Esophagus squamous epithelium (tissue), 5 donors: ENCODE measurements at regions not wholly inside any gene's neighbourhood (a gene's known extent, or its start where the extent isn't known, plus 50 kb on each side); places are given as distances from the start of the nearest gene placed in this dataset.
"Not testable (repeated sequence)": the region's sequence is repeated elsewhere in the genome, so short reads cannot be mapped to it uniquely, and the experiment has no call there.

ENCODE experiments used
- DNase-seq: peaks from one replicate; lab custom pipeline; 2025; lab: John Stamatoyannopoulos, UW
- H3K27ac ChIP-seq, 4 donors: fragments of 200-600 bp; sonication (generic); one replicate each; pipeline ENCODE4 v1.5.1; 2016 to 2019; ENCODE audit warnings: mild to moderate bottlenecking in 1 of 4
- H3K27me3 ChIP-seq, 4 donors: fragments of 200-600 bp; sonication (generic); 1 replicate in 3 of 4; 2 replicates in 1 of 4; pipeline versions ENCODE4 v1.5.1 to v1.6.0; 2017 to 2021; ENCODE audit warnings: antibody characterized with exemption in 1 of 4
- H3K36me3 ChIP-seq, 3 donors: fragments of 200-600 bp; sonication (generic); one replicate each; pipeline ENCODE4 v1.5.1; 2016 to 2019
- H3K4me1 ChIP-seq, 3 donors: fragments of 200-600 bp; sonication (generic); one replicate each; pipeline ENCODE4 v1.5.1; 2017 to 2019
- H3K4me3 ChIP-seq, 4 donors: fragments of 200-600 bp; sonication (generic); 1 replicate in 3 of 4; 2 replicates in 1 of 4; pipeline ENCODE4 v1.5.1; 2016 to 2019; ENCODE audit warnings: mild to moderate bottlenecking in 2 of 4, moderate library complexity in 1 of 4
- H3K9me3 ChIP-seq, 3 donors: fragments of 200-600 bp; sonication (generic); one replicate each; pipeline ENCODE4 v1.5.1; 2016 to 2019
- POLR2A ChIP-seq, 4 donors: fragments of 450-650 bp; IDR thresholded peaks; one replicate each; pipeline ENCODE4 v1.6.1; 2017; ENCODE audit warnings: antibody characterized with exemption in 4 of 4, mild to moderate bottlenecking in 4 of 4, moderate library complexity in 3 of 4
- WGBS, 2 donors: methylation state at CpG; one replicate each; pipeline ENCODE4 v1.1.5; 2018; 5-methylcytosine and 5-hydroxymethylcytosine counted together
- intact Hi-C: fragments of 100-400 bp; cut with DNase I; formaldehyde crosslinking; loops from one replicate; pipeline ENCODE4 v1.15.0; 2022
- TF ChIP-seq, protein P1 (sequence below), 6 experiments: fragments of 450-650 bp in 4 of 6; fragments of 200-600 bp in 2 of 6; sonication (generic) in 2 of 6; IDR thresholded peaks; one replicate each; pipeline ENCODE4 v1.5.1; 2016 to 2019; ENCODE audit warnings: antibody characterized with exemption in 6 of 6, mild to moderate bottlenecking in 4 of 6, moderate library complexity in 4 of 6
- donor health status: DM: yes; HTN: yes; CAD: no.

DNA sequence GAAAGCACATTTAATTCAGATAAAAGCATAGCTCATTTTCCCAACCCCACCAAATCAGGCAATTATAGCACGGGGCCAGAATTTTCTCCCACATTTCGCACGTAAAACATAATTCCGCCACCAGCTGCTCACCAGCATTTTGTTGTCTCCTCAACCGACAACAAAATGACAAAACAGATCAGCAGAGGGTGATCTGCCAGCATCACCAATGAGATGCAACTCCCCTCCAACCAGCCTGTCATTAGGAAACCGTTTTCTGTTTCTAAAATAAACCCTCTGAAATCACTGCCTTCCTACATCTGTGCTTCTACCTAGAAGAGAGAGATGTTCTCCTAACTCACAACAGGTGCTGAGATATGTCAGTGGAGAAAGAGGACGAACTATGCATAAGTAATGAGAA lies 654.8 kb upstream of the CPEB2 start:
- Histone ChIP-seq H3K27me3 (no peaks in the 10 kb centered on the region), H3K9me3 (no peaks in the 10 kb centered on the region), H3K4me3 (no peak overlapping the region), H3K27ac (no peak overlapping the region), H3K4me1 (no peaks in the 10 kb centered on the region), H3K36me3 (no peaks in the 10 kb centered on the region)
- no peak for DNase-seq
- intact Hi-C loops, result no loop called here
- TF ChIP-seq, protein P1, sequence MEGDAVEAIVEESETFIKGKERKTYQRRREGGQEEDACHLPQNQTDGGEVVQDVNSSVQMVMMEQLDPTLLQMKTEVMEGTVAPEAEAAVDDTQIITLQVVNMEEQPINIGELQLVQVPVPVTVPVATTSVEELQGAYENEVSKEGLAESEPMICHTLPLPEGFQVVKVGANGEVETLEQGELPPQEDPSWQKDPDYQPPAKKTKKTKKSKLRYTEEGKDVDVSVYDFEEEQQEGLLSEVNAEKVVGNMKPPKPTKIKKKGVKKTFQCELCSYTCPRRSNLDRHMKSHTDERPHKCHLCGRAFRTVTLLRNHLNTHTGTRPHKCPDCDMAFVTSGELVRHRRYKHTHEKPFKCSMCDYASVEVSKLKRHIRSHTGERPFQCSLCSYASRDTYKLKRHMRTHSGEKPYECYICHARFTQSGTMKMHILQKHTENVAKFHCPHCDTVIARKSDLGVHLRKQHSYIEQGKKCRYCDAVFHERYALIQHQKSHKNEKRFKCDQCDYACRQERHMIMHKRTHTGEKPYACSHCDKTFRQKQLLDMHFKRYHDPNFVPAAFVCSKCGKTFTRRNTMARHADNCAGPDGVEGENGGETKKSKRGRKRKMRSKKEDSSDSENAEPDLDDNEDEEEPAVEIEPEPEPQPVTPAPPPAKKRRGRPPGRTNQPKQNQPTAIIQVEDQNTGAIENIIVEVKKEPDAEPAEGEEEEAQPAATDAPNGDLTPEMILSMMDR (IDR thresholded peaks at IDR 0.05), result no peak
- TF ChIP-seq POLR2A (IDR thresholded peaks at IDR 0.05), result no peak
- 70 to 80% methylated on average over 7 of the region's 7 CpGs for WGBS, 2 donors

DNA sequence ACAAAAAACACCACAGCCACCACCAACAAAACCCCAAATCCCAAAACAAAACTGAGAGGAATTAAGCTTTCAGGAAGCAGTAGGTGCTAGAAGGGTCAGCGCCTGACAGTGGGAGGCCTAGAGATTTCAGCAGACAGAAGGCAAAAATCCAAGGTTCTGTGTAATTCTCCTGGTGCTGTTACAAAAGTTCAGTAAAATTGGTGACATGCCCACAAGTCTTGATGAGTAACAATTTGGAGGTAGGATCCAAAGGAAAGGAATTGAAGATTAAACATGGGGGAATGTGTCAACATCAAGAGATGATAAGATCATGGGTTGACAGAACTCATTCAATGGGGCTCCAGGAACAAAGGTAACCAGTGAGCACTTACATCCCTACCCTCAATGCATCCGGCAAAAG lies 653.8 kb upstream of the CPEB2 start:
- H3K4me3 ChIP-seq, result no peak overlapping the region
- H3K36me3 ChIP-seq, result no peaks in the 10 kb centered on the region
- no peaks in the 10 kb centered on the region for H3K4me1 ChIP-seq
- intact Hi-C loops, result no loop called here
- H3K27me3 ChIP-seq, result no peaks in the 10 kb centered on the region
- 88 to 100% methylated on average over 2 of the region's 2 CpGs for WGBS, 2 donors
- H3K27ac ChIP-seq, result no peak overlapping the region
- no peak for TF ChIP-seq POLR2A (IDR thresholded peaks at IDR 0.05)
- TF ChIP-seq, protein P1 (IDR thresholded peaks at IDR 0.05), result no peak
- H3K9me3 ChIP-seq, result no peaks in the 10 kb centered on the region
- no peak for DNase-seq

DNA sequence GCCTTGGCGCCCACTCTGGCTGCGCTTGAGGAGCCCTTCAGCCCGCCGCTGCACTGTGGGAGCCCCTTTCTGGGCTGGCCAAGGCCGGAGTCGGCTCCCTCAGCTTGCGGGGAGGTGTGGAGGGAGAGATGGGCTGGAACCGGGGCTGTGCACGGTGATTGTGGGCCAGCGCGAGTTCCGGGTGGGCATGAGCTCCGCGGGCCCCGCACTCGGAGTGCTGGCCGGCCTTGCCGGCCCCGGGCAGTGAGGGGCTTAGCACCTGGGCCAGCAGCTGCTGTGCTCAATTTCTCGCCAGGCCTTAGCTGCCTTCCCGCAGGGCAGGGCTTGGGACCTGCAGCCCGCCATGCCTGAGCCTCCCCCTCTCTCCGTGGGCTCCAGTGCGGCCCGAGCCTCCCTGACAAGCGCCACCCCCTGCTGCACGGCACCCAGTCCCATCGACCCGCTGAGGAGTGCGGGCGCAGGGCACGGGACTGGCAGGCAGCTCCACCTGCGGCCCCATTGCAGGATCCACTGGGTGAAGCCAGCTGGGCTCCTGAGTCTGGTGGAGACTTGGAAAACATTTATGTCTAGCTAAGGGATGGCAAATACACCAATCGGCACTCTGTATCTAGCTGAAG lies 643.6 kb upstream of the CPEB2 start:
- intact Hi-C loops, H3K4me1 ChIP-seq, H3K36me3 ChIP-seq, DNase-seq, H3K4me3 ChIP-seq, H3K9me3 ChIP-seq, H3K27ac ChIP-seq, H3K27me3 ChIP-seq: not testable (repeated sequence)
- WGBS, 2 donors, result 100% methylated on average over 3 to 5 of the region's 34 CpGs

DNA sequence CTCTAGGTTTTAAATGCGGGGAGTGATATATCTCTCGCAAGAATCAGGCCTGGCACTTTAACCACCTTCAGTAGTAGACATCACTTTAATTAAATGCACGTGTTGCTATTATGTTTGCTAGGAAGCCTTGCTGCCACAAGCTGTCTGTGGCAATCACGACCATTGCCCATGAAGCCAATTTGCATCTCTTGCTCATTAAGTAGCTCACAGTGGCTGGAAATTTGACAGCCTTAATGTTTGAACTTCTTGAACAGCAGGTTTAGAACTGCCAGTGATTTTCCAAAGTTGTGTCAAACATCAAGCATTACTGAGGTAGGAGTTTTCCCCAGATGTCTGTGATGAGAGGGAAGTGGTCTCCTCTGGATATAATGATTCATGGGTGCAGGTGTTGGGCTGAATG lies 642.3 kb upstream of the CPEB2 start:
- whole genome bisulfite sequencing, 2 donors, result 73 to 74% methylated on average over 4 of the region's 4 CpGs
- no peak for TF ChIP-seq POLR2A (IDR thresholded peaks at IDR 0.05)
- no peaks in the 10 kb centered on the region for H3K9me3 ChIP-seq
- no peaks in the 10 kb centered on the region for H3K27me3 ChIP-seq
- no peak overlapping the region for H3K4me3 ChIP-seq
- DNase-seq, result no peak
- no peak overlapping the region for H3K27ac ChIP-seq
- H3K4me1 ChIP-seq, result no peaks in the 10 kb centered on the region
- intact Hi-C loops, result no loop called here
- no peaks in the 10 kb centered on the region for H3K36me3 ChIP-seq

DNA sequence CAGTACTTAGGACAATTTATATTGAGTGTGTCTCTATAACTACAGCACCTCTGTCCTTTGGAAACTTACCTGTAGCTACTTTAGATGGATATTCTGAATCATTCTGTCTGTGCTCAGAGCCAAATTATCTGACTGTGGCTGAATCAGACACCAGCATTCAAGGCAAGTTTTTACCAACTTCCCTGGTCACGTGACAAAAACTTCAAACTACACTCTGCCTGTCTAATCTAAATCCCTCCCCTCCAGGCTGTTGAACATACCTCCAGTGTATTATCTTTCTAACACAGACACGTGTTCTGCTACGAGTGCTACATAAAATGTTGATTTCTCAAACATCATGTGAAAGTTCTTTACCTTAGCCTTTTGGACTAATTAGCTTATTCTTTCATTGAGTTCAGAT lies 641.2 kb upstream of the CPEB2 start:
- Histone ChIP-seq H3K27ac (no peak overlapping the region), H3K9me3 (no peaks in the 10 kb centered on the region), H3K36me3 (no peaks in the 10 kb centered on the region), H3K4me1 (no peaks in the 10 kb centered on the region), H3K27me3 (no peaks in the 10 kb centered on the region), H3K4me3 (no peak overlapping the region)
- intact Hi-C loops, result no loop called here
- 38 to 45% methylated on average over 3 of the region's 3 CpGs for WGBS, 2 donors
- TF ChIP-seq, protein P1 (IDR thresholded peaks at IDR 0.05), result no peak
- no peak for TF ChIP-seq POLR2A (IDR thresholded peaks at IDR 0.05)
- no peak for DNase-seq

DNA sequence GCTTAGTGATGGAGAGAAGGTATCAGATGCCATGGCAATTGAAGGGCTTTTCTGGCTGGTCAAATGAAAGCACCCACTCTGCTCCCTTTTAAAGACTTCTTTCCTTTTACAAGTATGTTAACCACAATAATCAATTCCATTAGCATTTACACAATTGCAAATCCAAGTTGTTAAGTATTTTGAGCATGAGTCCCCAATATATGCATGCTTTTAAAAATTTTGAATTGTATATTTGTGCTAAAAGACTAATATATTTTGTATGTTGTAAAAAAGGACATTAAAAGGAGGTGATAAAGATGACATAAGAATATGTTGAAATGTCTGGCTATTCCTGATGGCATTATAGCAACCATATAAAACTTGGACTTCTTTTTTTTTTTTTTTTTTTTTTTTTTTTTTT lies 639.9 kb upstream of the CPEB2 start:
- no peak for DNase-seq
- Histone ChIP-seq H3K36me3 (no peaks in the 10 kb centered on the region), H3K9me3 (no peaks in the 10 kb centered on the region), H3K4me3 (no peak overlapping the region), H3K4me1 (no peaks in the 10 kb centered on the region), H3K27ac (no peak overlapping the region), H3K27me3 (no peaks in the 10 kb centered on the region)
- intact Hi-C loops, result no loop called here
- TF ChIP-seq, protein P1 (IDR thresholded peaks at IDR 0.05), result no peak
- no peak for TF ChIP-seq POLR2A (IDR thresholded peaks at IDR 0.05)
